Stimulated activated naive CD4-positive, alpha-beta T cell treated with Interleukin-2 at 50 U/mL for 16 hours (primary cell): ENCODE measurements at regions not wholly inside any gene's neighbourhood (a gene's known extent, or its start where the extent isn't known, plus 50 kb on each side); places are given as distances from the start of the nearest gene placed in this dataset.
"Not testable (repeated sequence)": the region's sequence is repeated elsewhere in the genome, so short reads cannot be mapped to it uniquely, and the experiment has no call there.

ENCODE experiments used
- DNase-seq: peaks from one replicate; lab custom pipeline; 2025; lab: John Stamatoyannopoulos, UW

DNA sequence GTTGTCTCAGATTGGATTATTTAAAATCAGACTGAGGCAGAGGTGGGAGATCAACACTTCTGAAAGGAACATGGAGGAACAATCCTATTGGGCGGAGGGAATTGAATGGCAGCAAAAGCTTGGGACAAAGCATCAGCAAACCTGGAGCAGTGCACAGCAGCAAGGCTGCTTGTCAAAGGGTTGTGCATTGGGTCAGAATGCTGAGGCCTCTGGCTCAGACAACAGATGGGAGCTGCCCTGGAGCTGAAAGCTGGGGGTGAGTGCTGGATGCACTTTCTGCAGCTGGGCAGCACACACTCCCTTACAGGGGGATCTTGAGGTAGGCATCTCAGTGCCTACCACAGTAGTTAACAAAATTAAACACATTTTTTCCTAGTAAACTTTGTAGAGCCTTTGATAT, 634.4 kb upstream of the MMS22L start:
- no peak for DNase-seq

DNA sequence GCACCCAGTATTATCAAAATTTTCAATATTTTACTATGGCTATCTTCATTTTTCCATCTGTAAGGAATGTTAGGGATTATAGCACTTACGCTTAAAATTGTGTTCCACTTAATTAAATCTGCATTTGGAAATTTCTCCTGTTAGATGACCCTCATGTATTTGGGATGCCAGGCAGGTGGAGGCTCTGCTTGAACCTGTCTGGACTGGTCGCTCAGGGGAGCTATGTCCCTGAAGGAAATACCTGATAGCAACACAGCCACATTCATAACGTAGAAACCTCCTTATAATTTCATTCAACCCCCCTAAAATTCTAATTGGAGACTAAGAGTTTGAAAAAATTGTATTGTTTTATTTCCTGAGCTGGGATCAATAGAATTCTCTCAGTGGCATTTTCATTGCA, 636.0 kb upstream of the MMS22L start:
- no peak for DNase-seq

DNA sequence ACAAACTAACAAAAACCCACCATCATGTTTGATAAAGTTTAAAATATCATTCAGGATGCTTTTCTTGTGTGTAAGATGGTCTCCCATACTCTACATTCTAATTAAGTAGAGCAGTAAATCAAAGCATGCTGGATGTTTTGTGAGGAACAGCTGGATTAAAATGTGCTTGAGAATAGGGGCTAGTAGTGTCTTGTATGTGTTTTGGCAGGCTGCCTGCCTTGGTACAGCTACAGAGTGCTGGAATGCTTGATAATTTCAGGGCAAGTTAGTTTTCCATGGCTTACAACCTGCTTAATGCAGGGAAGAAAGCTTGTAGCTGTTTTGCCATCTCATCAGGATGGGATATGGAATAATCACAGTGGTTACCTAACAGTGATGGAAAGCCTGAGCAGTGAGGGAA, 636.6 kb upstream of the MMS22L start:
- no peak for DNase-seq

DNA sequence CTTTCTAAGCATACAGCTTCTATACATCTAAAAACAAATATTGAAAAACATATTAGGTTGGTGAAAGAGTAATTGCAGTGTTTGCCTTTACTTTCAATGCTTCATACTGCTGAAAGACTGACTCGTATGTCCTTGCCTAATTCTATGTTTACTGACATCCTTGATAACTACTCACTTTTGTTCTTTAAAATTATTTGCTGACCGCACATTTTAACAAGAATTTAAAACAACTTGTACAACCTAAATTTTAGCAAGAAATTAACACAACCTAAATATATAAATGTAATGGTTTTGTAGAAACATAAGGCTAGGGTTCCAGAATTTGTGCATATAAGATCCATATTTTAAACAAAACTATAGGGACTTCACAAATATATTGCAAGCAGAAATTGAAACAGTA, 640.2 kb upstream of the MMS22L start:
- DNase-seq: no peak

DNA sequence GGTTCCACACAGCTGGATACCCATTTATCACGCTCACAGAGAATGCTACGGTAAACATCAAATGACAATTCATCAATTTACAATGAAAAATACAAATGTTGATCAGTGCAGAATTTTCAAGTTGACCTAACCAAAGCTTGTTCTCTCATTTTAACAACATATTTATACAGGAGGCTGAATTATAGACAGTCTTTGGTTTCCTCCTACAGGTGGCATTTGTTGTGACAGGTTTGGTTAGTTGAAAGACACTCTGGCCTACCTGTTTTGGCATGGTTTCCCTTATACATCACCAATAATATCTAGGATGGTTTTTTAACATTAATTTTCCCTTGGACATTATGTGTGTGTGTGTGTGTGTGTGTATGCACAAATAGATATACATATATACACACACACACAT, 642.5 kb upstream of the MMS22L start:
- no peak for DNase-seq

DNA sequence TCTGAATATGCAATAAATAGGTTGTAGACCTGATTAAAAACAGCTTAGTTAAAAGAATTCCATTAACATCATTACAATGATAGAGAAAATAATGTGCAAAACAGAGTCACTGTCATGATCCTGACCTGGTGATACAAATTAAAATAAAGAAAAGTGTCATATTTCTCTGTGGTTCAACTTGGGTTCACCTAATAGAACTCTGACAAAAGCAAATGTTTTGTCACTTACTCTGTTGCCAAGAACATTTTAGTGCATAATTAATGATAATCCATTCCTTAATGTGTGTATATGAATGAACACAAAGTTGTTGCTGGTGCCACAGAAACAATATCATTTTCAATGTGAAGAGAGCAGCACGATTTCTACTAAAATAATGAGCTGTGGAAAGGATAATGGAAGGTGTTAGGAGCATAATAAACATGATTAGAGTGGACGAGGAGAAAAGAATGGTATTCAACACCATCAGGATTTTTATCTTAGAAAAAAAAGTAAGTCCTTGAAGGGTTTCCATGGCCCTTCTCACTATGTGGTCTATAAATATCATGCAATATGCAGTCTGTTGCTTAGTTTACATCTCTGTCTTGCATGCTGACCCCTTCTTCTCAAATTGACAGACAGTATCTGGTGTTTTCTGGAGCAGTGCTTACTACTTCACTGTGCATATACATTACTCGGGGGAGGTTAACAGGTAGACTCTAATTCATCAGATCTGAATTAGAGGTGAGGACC, 656.6 kb upstream of the MMS22L start:
- no peak for DNase-seq

DNA sequence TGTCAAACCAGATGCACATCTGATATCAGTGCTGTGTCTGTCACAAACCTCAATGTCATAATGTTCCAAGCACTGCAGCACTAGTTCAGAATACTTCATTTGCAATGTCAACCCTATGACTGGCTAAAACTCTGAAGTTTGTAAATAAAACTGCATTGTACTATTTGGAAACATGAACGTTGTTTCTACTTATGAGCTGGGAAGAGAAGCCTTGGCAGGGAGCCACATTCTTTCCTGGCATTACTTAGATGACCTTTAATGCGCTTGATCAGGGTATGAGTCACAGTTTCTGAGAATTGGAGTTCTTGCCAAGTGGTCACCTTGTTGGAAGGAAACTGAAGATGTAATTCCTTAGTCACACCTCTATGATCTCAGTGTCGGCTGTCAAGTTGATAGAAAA, 664.8 kb upstream of the MMS22L start:
- no peak for DNase-seq

DNA sequence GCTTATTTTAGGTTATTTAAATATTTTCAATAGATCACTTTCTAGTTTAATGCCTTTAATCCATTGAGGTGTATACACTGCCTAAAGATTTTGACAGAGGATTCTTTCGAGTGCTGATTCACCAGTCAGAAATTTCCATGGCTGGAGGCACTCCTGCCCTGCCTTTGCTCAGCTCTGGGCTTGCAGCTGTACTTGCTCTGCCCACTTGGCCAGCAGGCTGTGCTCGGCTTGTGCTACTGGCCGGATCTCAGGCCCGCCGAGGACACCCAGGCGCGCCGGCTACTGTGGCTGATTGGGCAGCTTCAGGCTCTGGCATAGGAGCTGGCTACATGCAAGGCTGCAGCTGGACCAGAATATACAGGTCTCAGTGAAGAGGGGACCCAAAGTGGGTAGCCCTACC, 675.1 kb upstream of the MMS22L start:
- DNase-seq: no peak

DNA sequence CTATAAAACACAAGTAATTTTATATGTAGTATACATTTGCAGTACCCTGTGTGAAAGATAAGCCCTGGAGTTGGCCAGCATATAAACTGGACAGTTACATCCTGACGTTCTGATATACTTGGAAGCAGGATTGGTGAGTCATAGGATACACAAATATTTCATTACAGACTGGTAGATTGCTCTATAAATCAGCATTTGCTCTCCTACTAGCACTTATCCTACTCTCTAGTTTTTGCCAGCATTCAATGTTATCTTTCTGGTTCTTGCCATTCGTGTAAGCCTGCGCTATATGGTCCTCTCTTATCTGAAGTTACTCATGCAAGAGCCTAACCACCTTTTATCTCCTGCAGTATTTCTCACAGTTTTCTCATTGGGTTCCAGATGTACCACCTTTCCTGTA, 680.2 kb upstream of the MMS22L start:
- DNase-seq: no peak

DNA sequence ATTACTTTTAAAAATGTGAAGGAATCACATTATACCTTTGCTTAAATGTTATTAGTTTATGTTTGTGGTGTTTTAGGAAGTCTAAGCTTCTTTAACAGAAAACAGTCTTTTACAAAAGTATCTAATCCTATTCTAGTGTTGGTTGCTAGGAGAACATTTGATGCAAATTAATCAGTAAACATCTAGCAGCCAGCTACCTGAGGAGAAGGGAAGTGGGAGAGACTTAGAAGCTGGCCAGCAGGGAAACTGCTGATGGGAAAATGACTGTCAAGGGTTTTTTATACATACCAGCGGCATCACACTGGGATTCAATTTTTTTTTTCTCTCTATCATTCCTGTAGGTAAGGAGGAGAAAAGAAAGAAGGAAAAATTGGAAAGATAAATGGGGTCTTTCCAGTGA, 686.0 kb upstream of the MMS22L start:
- no peak for DNase-seq

DNA sequence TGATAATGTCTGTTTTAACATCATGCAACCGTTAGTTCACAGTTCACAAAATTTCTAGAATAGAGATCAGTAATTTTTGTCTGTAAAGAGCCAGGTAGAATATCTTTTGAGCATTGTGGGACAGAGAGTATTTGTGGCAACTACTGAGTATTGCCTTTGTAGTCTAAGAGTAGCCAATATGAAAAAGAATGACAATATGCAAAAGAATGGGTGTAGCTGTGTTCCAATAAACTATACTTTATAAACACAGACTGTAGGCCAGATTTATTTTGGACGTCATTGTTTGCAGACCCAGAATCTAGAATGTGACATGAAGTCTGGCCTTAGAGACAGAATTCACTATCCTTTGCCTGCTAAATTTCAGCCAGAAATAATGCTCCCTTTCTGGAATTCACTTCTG, 694.1 kb upstream of the MMS22L start:
- no peak for DNase-seq

DNA sequence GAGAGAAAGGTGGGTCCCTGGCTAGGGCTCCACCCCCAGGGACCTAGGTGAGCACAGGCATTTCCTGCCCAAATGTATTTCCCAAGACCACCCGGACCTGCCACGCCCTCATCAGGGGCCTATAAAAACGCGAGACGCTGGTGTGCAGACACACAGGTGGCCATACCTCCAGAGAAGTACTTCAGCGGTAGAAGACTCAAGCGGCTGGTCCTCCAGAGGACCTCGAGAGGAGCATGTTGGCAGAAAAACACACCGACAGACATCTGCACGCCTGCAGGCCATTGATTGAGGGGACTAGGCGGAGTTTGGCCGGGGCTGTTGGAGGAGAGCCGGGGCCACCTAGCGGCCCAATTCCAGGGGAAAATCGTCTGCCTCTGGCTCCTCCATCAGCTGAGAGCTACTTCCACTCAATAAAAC, 695.8 kb upstream of the MMS22L start:
- DNase-seq: no peak

DNA sequence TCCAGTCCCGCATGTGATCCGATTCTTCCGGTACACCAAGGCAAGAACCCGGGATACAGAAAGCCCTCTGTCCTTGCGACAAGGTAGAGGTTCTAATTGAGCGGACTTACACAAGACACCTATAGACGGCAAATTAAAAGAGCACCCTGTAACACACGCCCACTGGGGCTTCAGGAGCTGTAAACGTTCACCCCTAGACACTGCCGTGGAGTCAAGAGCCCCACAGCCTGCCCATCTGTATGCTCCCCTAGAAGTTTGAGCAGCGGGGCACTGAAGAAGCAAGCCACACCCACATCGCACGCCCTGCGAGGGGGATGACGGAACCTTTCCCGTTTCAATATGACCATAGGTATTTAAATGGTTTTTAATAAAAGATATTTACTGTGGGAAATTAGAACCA, 696.3 kb upstream of the MMS22L start:
- not testable (repeated sequence) for DNase-seq

DNA sequence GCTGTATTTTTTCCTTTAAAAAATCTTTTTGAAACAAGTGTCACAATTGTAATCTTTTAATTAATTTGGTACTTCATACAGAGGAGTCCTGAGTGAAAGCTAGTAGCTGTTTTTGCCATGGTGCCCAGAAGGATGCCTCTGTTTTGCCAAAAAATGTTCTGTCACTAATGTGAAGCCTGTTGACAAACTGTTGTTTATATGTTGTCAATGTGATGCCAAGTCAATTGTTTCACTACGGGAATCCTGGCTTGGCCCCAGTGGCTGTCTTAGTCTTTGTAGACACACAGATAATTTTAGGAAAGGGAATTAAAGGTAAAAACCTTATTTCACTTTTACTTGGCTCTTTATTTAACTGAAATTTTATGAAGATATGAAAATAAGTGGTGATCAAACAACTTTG, 706.4 kb upstream of the MMS22L start:
- DNase-seq: no peak

DNA sequence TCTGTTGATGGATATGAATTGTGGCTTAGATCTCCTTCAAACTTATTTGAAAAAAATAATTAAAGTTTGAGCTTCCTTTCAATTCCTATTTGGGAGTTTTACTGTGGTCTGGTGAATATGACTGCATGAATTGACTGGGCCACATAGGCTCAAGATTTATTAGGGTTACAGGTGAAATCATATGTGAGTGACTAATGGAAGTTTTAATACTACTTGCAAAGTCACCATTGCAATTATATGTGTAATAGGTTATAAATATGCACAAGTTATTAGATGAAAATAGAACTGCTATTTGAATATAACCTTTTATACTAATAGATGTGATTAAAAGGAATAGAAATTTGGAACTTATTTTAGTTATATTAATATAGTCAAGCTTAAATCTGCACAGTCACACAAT, 712.1 kb upstream of the MMS22L start:
- no peak for DNase-seq

DNA sequence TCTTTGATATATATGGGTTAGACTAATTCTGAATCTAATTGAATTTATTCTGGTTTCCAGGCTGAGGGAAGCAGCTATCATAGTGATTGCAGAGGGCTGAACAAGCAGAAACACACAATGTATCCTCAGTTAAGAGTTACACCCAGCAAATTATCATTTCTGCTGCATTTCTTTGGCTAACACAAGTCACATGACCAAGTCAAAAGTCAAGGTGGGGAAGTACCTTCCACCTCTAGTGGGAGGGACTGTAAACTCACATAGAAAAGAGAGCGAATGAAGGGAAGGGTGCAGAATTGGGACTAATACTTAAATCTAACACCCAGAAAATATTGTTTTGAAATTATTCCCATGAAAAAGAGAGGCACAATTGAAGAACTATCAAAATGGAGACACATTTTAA, 719.7 kb upstream of the MMS22L start:
- no peak for DNase-seq

DNA sequence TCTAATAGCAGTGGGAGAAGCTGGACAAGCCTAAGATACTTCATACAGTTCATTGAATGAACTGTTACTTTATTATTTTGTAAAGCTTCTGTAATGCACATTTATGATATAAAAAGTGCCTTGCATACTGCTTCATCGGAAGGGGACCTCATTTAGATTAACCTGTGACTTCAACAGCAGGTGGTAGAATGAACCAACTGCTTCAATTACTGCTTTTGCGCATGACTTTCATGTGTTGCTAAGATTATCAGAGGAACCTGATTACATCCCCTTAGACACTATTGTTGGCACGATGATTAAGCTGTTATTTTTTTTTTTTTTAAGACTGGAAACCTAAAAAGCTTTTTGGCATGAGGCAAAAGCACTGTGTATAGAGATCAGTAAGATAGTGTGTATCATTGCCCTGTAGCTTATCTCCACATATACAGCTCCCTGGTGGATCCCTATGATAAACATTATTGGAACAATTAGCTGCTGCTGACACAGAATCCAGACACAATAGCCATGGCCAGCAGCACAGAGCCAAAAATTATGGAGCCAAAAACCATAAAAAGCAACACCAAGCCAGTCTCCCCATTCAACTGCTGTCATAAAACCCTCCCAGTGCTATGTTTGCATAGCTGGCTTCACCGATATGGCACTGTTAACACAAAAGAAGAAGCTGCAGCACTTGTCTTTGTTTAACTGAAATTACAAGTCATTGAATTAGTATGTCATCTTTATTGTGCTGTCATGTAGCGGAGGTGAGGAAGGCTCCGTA, 731.6 kb upstream of the MMS22L start:
- no peak for DNase-seq

DNA sequence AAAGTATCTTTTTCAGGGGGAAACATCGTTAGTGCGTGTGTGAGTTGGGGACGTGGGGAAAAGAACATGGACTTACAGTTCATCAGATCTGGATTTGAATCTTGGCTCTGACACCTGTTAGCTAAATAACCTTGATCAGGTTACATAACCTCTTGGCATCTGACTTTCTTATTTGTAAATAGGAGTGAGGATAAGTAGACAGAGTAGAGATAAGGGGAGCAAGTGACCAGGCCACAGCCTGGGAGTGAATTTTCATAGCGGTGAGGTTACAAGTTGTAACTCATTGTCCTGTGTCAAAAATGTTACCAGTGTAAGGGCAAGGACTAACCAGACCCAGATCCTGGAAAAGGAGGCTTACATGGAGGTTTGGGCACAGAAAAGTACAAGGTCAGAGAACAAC, 733.5 kb upstream of the MMS22L start:
- no peak for DNase-seq

DNA sequence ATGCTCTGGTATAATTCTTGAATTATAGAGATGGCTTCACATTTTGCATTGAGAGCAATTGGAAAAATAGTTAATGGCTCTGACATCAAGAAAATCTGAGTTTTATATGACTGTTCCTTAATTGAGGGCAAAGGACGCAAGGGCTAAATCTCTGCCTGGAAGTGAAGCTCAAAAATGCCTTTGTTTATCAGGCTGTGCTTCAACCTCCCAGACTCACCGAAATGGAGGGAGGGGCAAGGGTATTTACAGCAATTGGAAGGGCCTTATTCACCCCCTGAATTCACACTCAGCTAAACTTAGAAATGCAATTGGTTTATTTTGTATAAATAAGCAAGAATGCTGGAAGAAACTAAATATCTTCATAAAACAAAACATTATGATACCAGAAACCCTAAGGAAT, 737.2 kb upstream of the MMS22L start:
- DNase-seq: no peak

DNA sequence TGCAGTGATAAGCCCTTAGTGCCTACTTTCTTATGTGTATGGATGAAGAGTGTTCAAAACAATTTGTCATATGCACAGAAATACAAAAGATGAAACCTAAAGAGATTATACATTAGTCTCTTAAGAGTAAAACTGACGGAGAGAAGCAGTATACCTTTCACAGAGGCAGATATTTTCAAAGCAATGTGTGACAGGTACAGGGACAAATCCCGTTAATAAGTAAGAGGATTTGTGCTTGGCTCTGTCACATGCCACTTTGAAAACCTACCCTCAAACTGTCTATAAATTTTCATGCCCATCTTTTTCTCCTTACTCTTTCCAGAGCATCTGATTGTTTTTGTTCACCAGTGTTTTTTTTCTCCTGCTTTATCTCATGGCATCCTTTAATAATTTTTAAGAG, 741.3 kb upstream of the MMS22L start:
- no peak for DNase-seq

DNA sequence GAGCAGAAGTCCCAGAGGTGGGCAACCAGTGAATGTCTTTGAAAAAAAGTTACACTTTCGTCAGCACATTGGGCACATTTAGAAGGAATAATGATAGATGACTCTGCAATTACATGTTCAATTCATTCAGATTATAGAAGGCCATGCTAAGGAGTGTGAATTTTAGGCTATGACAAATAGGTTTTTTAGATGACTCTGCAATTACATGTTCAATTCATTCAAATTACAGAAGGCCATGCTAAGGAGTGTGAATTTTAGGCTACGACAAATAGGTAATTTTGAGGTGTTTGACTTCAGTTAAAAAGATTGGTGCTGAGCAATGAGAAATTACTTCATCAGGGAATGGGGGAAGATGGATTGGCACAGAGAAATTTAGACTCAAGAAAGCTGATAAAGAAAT, 744.9 kb upstream of the MMS22L start:
- no peak for DNase-seq

DNA sequence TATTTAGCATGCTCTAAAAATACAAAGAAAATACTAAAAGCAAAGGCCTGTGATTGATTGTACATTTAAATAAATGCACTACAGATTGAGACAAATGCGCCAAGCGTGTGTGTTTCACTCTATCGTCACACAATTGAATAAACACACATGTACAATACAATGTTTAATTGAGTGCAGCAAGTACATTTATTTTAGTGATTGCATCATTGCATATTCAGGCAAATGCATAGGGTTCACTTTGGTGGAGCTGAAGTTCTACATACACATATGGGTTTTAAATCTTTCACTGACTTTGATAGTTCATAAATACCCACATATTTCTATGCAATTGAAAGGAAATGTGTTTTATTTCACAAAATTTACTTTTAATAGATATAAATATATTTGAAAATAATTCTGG, 750.6 kb upstream of the MMS22L start:
- DNase-seq: no peak

DNA sequence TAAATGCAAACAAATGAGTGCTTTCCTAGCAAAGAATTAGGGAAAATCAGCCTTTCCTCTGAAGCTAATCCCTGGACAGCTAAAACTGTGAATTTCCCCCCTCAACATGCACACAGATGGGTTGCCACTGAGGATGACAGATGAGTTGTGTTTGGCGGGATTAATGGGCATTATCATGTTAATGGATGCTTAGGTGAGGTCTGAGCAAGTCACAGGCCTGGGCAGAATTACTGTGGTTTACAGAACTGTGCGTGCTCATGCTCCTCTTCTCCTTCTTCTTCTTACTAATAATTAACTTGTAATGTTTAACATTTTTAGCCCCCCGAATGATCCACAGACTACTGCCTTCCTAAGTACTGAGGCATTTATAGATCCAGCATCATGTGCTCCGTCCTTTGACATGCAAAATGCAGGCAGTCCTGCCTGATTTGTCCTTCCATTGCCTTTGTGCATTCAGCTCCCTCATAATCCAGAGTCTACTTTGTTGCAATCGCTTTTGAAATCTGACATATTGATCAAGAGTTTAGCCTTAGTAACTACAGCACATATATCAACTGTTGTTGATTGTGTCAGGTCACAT, 753.4 kb upstream of the MMS22L start:
- DNase-seq: no peak

DNA sequence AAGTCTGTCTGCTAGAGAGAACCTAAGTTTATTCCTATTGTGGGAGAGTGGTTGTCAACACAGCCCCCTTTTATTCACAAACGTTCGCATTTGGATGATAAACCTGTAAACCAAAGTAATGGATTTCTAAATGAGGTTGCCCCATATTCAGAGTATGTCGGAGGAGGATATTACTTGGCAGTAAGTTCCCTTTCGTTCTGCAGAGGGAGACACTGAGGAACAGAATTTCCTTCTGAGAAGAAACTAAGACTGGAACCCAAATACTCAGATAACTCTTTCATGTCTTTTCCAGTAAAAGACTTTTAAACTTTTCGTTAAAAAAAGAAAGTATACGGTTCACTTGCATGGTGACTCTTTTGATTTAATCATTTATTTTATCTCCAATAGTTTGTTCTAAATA, 754.6 kb upstream of the MMS22L start:
- no peak for DNase-seq
